ENCODE measurements at regions not wholly inside any gene's neighbourhood (a gene's known extent, or its start where the extent isn't known, plus 50 kb on each side); places are given as distances from the start of the nearest gene placed in this dataset.

- DNase-seq = no peak
These were observed 1223.0 kb upstream of the ADGRB3 start for GRCh38 chr6:67412035-67412434.

- no peak for DNase-seq
These were observed 1224.0 kb upstream of the ADGRB3 start for GRCh38 chr6:67411036-67411435.

GRCh38 chr6:67394254-67394653 is 1240.8 kb upstream of the ADGRB3 start:
- no peak for DNase-seq

GRCh38 chr6:67393356-67393755 is 1241.7 kb upstream of the ADGRB3 start:
- DNase-seq = no peak

GRCh38 chr6:67391955-67392354 is 1243.1 kb upstream of the ADGRB3 start:
- DNase-seq = no peak

GRCh38 chr6:67369679-67370078 is 1265.4 kb upstream of the ADGRB3 start:
- no peak for DNase-seq

- no peak for DNase-seq
These were observed 1272.1 kb upstream of the ADGRB3 start for GRCh38 chr6:67362976-67363375.

- no peak for DNase-seq
These were observed 1273.8 kb upstream of the ADGRB3 start for GRCh38 chr6:67361264-67361663.

- DNase-seq = no peak
These were observed 1276.8 kb upstream of the ADGRB3 start for GRCh38 chr6:67358241-67358640.

- DNase-seq = no peak
These were observed 1281.2 kb upstream of the ADGRB3 start for GRCh38 chr6:67353861-67354260.

GRCh38 chr6:67352717-67353116 is 1282.4 kb upstream of the ADGRB3 start:
- no peak for DNase-seq

- DNase-seq = no peak
These were observed 1284.4 kb upstream of the ADGRB3 start for GRCh38 chr6:67350729-67351128.

- no peak for DNase-seq
These were observed 1289.1 kb upstream of the ADGRB3 start for GRCh38 chr6:67345946-67346345.

GRCh38 chr6:67336014-67336413 is 1299.1 kb upstream of the ADGRB3 start:
- DNase-seq = no peak

- peak in 1 of 58 donors; percentile 11 for DNase-seq
These were observed 1303.8 kb upstream of the ADGRB3 start for GRCh38 chr6:67331304-67331703.

GRCh38 chr6:67328269-67328668 is 1306.8 kb upstream of the ADGRB3 start:
- no peak for DNase-seq

GRCh38 chr6:67300430-67301040 is 1334.5 kb upstream of the ADGRB3 start:
- no peak for DNase-seq

- no peak for DNase-seq
These were observed 1342.9 kb upstream of the ADGRB3 start for GRCh38 chr6:67292169-67292568.

- DNase-seq = no peak
These were observed 1347.5 kb upstream of the ADGRB3 start for GRCh38 chr6:67287566-67287965.

GRCh38 chr6:67285770-67286495 is 1349.1 kb upstream of the ADGRB3 start:
- no peak for DNase-seq

GRCh38 chr6:67277312-67277711 is 1357.8 kb upstream of the ADGRB3 start:
- no peak for DNase-seq

GRCh38 chr6:67265996-67266921 is 1368.8 kb upstream of the ADGRB3 start:
- no peak for DNase-seq

Data from anterior cingulate cortex (tissue), 58 donors.